ENCODE measurements at regions not wholly inside any gene's neighbourhood (a gene's known extent, or its start where the extent isn't known, plus 50 kb on each side); places are given as distances from the start of the nearest gene placed in this dataset.

DNA sequence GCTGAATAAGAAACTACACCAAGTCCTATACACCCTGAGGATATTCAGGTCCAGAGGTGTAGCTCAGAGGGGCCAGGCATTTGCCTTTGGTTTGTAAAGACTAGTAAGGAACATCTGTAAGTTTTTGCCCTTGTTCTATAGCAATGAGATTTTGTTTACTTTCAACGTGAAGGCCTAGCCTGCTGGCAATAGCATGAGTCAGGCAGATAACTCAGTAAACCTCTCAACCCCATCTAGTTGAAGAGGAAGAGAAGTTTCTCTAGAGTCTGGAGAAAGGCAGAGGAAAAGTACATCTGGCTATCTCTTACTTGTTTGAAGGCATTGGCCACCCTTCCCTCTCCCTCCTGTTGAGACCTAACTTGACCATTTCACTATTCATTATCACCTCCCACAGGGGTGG is 70.3 kb upstream of the ZNF521 start:
- TF ChIP-seq, protein P1, sequence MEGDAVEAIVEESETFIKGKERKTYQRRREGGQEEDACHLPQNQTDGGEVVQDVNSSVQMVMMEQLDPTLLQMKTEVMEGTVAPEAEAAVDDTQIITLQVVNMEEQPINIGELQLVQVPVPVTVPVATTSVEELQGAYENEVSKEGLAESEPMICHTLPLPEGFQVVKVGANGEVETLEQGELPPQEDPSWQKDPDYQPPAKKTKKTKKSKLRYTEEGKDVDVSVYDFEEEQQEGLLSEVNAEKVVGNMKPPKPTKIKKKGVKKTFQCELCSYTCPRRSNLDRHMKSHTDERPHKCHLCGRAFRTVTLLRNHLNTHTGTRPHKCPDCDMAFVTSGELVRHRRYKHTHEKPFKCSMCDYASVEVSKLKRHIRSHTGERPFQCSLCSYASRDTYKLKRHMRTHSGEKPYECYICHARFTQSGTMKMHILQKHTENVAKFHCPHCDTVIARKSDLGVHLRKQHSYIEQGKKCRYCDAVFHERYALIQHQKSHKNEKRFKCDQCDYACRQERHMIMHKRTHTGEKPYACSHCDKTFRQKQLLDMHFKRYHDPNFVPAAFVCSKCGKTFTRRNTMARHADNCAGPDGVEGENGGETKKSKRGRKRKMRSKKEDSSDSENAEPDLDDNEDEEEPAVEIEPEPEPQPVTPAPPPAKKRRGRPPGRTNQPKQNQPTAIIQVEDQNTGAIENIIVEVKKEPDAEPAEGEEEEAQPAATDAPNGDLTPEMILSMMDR (IDR thresholded peaks at IDR 0.05; ENCODE audit: low read depth, low read length) = no peak
- no peak for TF ChIP-seq EZH2phosphoT487 (IDR thresholded peaks at IDR 0.05; ENCODE audit: low read depth)

Measured in OCI-LY3 (cell line).